ENCODE measurements at regions not wholly inside any gene's neighbourhood (a gene's known extent, or its start where the extent isn't known, plus 50 kb on each side); places are given as distances from the start of the nearest gene placed in this dataset.

- TF ChIP-seq ZNF274 (IDR thresholded peaks at IDR 0.05; ENCODE audit: low read depth, low read length) (no peak), YY1 (IDR thresholded peaks at IDR 0.05; ENCODE audit: insufficient read depth, insufficient read length) (no peak), SUZ12 (IDR thresholded peaks at IDR 0.05; ENCODE audit: extremely low read depth, insufficient read depth, insufficient read length) (no peak)
Measured at GRCh38 chr14:71553779-71554178, 378.4 kb upstream of the RGS6 start.
